Ramos (cell line): ENCODE measurements at regions not wholly inside any gene's neighbourhood (a gene's known extent, or its start where the extent isn't known, plus 50 kb on each side); places are given as distances from the start of the nearest gene placed in this dataset.

Experiments used
- in situ Hi-C: fragments of 300-500 bp; cut with MboI; formaldehyde crosslinking; loops from one replicate; pipeline ENCODE4 v1.14.3; 2022; ENCODE audit warnings: low sequenced_read_pairs; ENCODE audit not compliant: unreplicated experiment

GRCh38 chr20:40203032-40203431 is 486.0 kb downstream of the MAFB start:
- in situ Hi-C loops = no loop called here

GRCh38 chr20:40197691-40198090 is 491.3 kb downstream of the MAFB start:
- in situ Hi-C loops = no loop called here

- in situ Hi-C loops = no loop called here
Observed at GRCh38 chr20:40196846-40197436, 492.1 kb downstream of the MAFB start.

- in situ Hi-C loops = no loop called here
Observed at GRCh38 chr20:40195742-40196141, 493.3 kb downstream of the MAFB start.

- in situ Hi-C loops = no loop called here
Observed at GRCh38 chr20:40192529-40192928, 496.5 kb downstream of the MAFB start.

- in situ Hi-C loops = no loop called here
Observed at GRCh38 chr20:40192081-40192480, 497.0 kb downstream of the MAFB start.

- in situ Hi-C loops = no loop called here
Observed at GRCh38 chr20:40191573-40191972, 497.5 kb downstream of the MAFB start.

GRCh38 chr20:40189621-40190020 is 499.4 kb downstream of the MAFB start:
- in situ Hi-C loops = no loop called here

- in situ Hi-C loops = no loop called here
Observed at GRCh38 chr20:40188319-40188718, 500.7 kb downstream of the MAFB start.

- in situ Hi-C loops = no loop called here
Observed at GRCh38 chr20:40186826-40187225, 502.2 kb downstream of the MAFB start.

GRCh38 chr20:40181676-40182075 is 507.4 kb downstream of the MAFB start:
- in situ Hi-C loops = no loop called here

- in situ Hi-C loops = no loop called here
Observed at GRCh38 chr20:40176098-40176841, 512.8 kb downstream of the MAFB start.

- in situ Hi-C loops = no loop called here
Observed at GRCh38 chr20:40175296-40175695, 513.7 kb downstream of the MAFB start.

GRCh38 chr20:40173872-40174271 is 515.2 kb downstream of the MAFB start:
- in situ Hi-C loops = loop anchor here (25.0 kb wide), 1 partner anchor 788 kb away; no protein-coding TSS in a partner anchor

- in situ Hi-C loops = loop anchor here (25.0 kb wide), 1 partner anchor 793 kb away; no protein-coding TSS in a partner anchor
Observed at GRCh38 chr20:40168981-40169620, 519.9 kb downstream of the MAFB start.

- in situ Hi-C loops = loop anchor here (25.0 kb wide), 1 partner anchor 801 kb away; no protein-coding TSS in a partner anchor
Observed at GRCh38 chr20:40161391-40161790, 527.6 kb downstream of the MAFB start.

- in situ Hi-C loops = loop anchor here (25.0 kb wide), 1 partner anchor 802 kb away; no protein-coding TSS in a partner anchor
Observed at GRCh38 chr20:40160097-40160550, 528.9 kb downstream of the MAFB start.

- in situ Hi-C loops = loop anchor here (25.0 kb wide), 1 partner anchor 803 kb away; no protein-coding TSS in a partner anchor
Observed at GRCh38 chr20:40159276-40159675, 529.8 kb downstream of the MAFB start.

GRCh38 chr20:40156600-40157317 is 532.3 kb downstream of the MAFB start:
- in situ Hi-C loops = loop anchor here (25.0 kb wide), 1 partner anchor 806 kb away; no protein-coding TSS in a partner anchor

- in situ Hi-C loops = loop anchor here (25.0 kb wide), 1 partner anchor 808 kb away; no protein-coding TSS in a partner anchor
Observed at GRCh38 chr20:40154514-40154913, 534.5 kb downstream of the MAFB start.
